ENCODE measurements at regions not wholly inside any gene's neighbourhood (a gene's known extent, or its start where the extent isn't known, plus 50 kb on each side); places are given as distances from the start of the nearest gene placed in this dataset.

GRCh38 chr18:43570593-43570992 is 293.3 kb upstream of the SYT4 start:
- TF ChIP-seq, protein P1, sequence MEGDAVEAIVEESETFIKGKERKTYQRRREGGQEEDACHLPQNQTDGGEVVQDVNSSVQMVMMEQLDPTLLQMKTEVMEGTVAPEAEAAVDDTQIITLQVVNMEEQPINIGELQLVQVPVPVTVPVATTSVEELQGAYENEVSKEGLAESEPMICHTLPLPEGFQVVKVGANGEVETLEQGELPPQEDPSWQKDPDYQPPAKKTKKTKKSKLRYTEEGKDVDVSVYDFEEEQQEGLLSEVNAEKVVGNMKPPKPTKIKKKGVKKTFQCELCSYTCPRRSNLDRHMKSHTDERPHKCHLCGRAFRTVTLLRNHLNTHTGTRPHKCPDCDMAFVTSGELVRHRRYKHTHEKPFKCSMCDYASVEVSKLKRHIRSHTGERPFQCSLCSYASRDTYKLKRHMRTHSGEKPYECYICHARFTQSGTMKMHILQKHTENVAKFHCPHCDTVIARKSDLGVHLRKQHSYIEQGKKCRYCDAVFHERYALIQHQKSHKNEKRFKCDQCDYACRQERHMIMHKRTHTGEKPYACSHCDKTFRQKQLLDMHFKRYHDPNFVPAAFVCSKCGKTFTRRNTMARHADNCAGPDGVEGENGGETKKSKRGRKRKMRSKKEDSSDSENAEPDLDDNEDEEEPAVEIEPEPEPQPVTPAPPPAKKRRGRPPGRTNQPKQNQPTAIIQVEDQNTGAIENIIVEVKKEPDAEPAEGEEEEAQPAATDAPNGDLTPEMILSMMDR (conservative IDR thresholded peaks at IDR 0.05 in 1 of 2, IDR thresholded peaks at IDR 0.05 in 1 of 2; ENCODE audit: low read depth in 1 of 2, low read length in 2 of 2), result no peak
- TF ChIP-seq EZH2 (IDR thresholded peaks at IDR 0.05; ENCODE audit: low read length, missing control alignments), result no peak
